H1 (cell line): ENCODE measurements at regions not wholly inside any gene's neighbourhood (a gene's known extent, or its start where the extent isn't known, plus 50 kb on each side); places are given as distances from the start of the nearest gene placed in this dataset.
A peak's percentile ranks its signal among the peaks of the same experiment; 100 is the strongest.
"Not testable (repeated sequence)": the region's sequence is repeated elsewhere in the genome, so short reads cannot be mapped to it uniquely, and the experiment has no call there.

Source experiments
- CTCF ChIA-PET: fragments of 300-600 bp; sonication (Branson Sonifier 250); formaldehyde crosslinking; loops from one replicate; lab custom pipeline; 2021; ENCODE audit not compliant: partially characterized antibody; lab: Charles Lee
- POLR2A ChIA-PET: fragments of 300-600 bp; sonication (Branson Sonifier 250); formaldehyde crosslinking; loops from one replicate; lab custom pipeline; 2021; ENCODE audit warnings: inconsistent platforms; ENCODE audit not compliant: partially characterized antibody; lab: Charles Lee
- DNase-seq, 2 experiments: peaks; one replicate each; pipeline versions ENCODE4 v3.0.0 to v3.0.0-alpha.2; 2010 to 2022; ENCODE audit warnings: low spot score in 2 of 2, low read depth in 1 of 2, mixed read lengths in 1 of 2
- FAIRE-seq: peaks from 2 replicates; lab custom pipeline; 2011; peaks lifted over from hg19 to GRCh38; lab: Jason Lieb, UNC
- H2AFZ ChIP-seq: 2 replicates; pipeline ENCODE4 v1.8.1; 2012; ENCODE audit warnings: low read length, inconsistent platforms
- H2AK5ac ChIP-seq: 2 replicates; pipeline ENCODE4 v1.6.1; 2013; ENCODE audit warnings: low read depth, low read length
- H2BK120ac ChIP-seq: replicated peaks from 2 replicates; pipeline ENCODE3; 2013; ENCODE audit warnings: low read depth, low read length, inconsistent platforms
- H2BK12ac ChIP-seq: 2 replicates; pipeline ENCODE4 v1.6.1; 2013; ENCODE audit warnings: low read depth, low read length
- H2BK15ac ChIP-seq: 2 replicates; pipeline ENCODE4 v1.6.1; 2013; ENCODE audit warnings: low read length
- H2BK20ac ChIP-seq: 2 replicates; pipeline ENCODE4 v1.6.1; 2013; ENCODE audit warnings: low read length
- H2BK5ac ChIP-seq: 2 replicates; pipeline ENCODE4 v1.6.1; 2013; ENCODE audit warnings: low read depth, low read length
- H3K14ac ChIP-seq: 2 replicates; pipeline ENCODE4 v1.6.1; 2013; ENCODE audit warnings: inconsistent platforms; ENCODE audit not compliant: insufficient read length
- H3K18ac ChIP-seq: 2 replicates; pipeline ENCODE4 v1.6.1; 2013; ENCODE audit warnings: low read length; ENCODE audit errors: extremely low read depth
- H3K23ac ChIP-seq: 2 replicates; pipeline ENCODE4 v1.6.1; 2013; ENCODE audit warnings: inconsistent platforms; ENCODE audit not compliant: insufficient read length
- H3K23me2 ChIP-seq: 2 replicates; pipeline ENCODE4 v1.6.1; 2013; ENCODE audit warnings: low read depth, low read length
- H3K27ac ChIP-seq: 2 replicates; pipeline ENCODE4 v1.6.1; 2011; ENCODE audit warnings: low read depth, low read length, inconsistent platforms
- H3K27me3 ChIP-seq, 4 experiments: replicated peaks in 1 of 4; 1 replicate in 1 of 4; 2 replicates in 3 of 4; pipeline versions ENCODE4 v1.6.1 to v1.8.1; 2011 to 2013; ENCODE audit warnings: low read length in 3 of 4, mild to moderate bottlenecking in 3 of 4, inconsistent platforms in 2 of 4, mixed read lengths in 2 of 4, moderate library complexity in 1 of 4; ENCODE audit not compliant: control insufficient read depth in 3 of 4, insufficient read depth in 3 of 4; ENCODE audit errors: extremely low read depth in 1 of 4
- H3K36me3 ChIP-seq, 4 experiments: 2 replicates each; pipeline versions ENCODE4 v1.6.1 to v1.8.1; 2011 to 2013; ENCODE audit warnings: mild to moderate bottlenecking in 4 of 4, low read length in 3 of 4, moderate library complexity in 2 of 4, control low read depth in 1 of 4, inconsistent platforms in 1 of 4; ENCODE audit not compliant: insufficient read depth in 4 of 4, control insufficient read depth in 2 of 4
- H3K4ac ChIP-seq: replicated peaks from 2 replicates; pipeline ENCODE3; 2013; ENCODE audit warnings: low read length, low read depth, mixed read lengths, inconsistent platforms; ENCODE audit not compliant: insufficient read length
- H3K4me1 ChIP-seq, 4 experiments: replicated peaks in 1 of 4; 1 replicate in 1 of 4; 2 replicates in 3 of 4; pipeline versions ENCODE4 v1.6.1 to v1.8.1; 2011 to 2013; ENCODE audit warnings: low read length in 3 of 4, inconsistent platforms in 2 of 4, mixed read lengths in 1 of 4; ENCODE audit not compliant: insufficient read depth in 4 of 4, control insufficient read depth in 3 of 4
- H3K4me2 ChIP-seq, 2 experiments: 2 replicates each; pipeline versions ENCODE4 v1.6.1 to v1.8.1; 2011 to 2013; ENCODE audit warnings: low read depth in 2 of 2, low read length in 2 of 2, control low read depth in 1 of 2, inconsistent platforms in 1 of 2, mild to moderate bottlenecking in 1 of 2; ENCODE audit not compliant: insufficient read depth in 1 of 2
- H3K4me3 ChIP-seq, 4 experiments: fragments of 200-600, 300-600 bp in 1 of 4; sonication (generic), shearing (Covaris generic), sonication (Bioruptor Twin) in 1 of 4; 2 replicates each; pipeline versions ENCODE4 v1.5.1 to v1.8.1; 2011 to 2016; ENCODE audit warnings: low read length in 4 of 4, low read depth in 3 of 4, control low read depth in 2 of 4, inconsistent platforms in 2 of 4, mild to moderate bottlenecking in 2 of 4, mixed read lengths in 1 of 4, moderate library complexity in 1 of 4; ENCODE audit not compliant: insufficient read depth in 2 of 4; ENCODE audit errors: extremely low read depth in 1 of 4
- H3K56ac ChIP-seq: replicated peaks from 2 replicates; pipeline ENCODE3; 2013; ENCODE audit warnings: low read depth, mild to moderate bottlenecking, mixed read lengths, low read length, inconsistent platforms; ENCODE audit not compliant: insufficient read length
- H3K79me1 ChIP-seq: 2 replicates; pipeline ENCODE4 v1.6.1; 2013; ENCODE audit warnings: low read depth, low read length, control low read depth
- H3K79me2 ChIP-seq, 2 experiments: 2 replicates each; pipeline versions ENCODE4 v1.6.1 to v1.8.1; 2012 to 2013; ENCODE audit warnings: low read length in 2 of 2, mild to moderate bottlenecking in 2 of 2, inconsistent platforms in 1 of 2; ENCODE audit not compliant: insufficient read depth in 2 of 2, control insufficient read depth in 1 of 2
- H3K9ac ChIP-seq, 4 experiments: replicated peaks in 1 of 4; 1 replicate in 1 of 4; 2 replicates in 3 of 4; pipeline versions ENCODE4 v1.6.1 to v1.8.1; 2011 to 2013; ENCODE audit warnings: low read depth in 3 of 4, low read length in 3 of 4, control low read depth in 2 of 4, mild to moderate bottlenecking in 2 of 4, moderate library complexity in 2 of 4, inconsistent platforms in 1 of 4; ENCODE audit errors: extremely low read depth in 1 of 4
- H3K9me3 ChIP-seq, 2 experiments: 2 replicates each; pipeline versions ENCODE4 v1.6.1 to v1.8.1; 2012 to 2013; ENCODE audit warnings: mild to moderate bottlenecking in 2 of 2, moderate library complexity in 2 of 2, control low read depth in 1 of 2, inconsistent platforms in 1 of 2, low read depth in 1 of 2, low read length in 1 of 2, mixed read lengths in 1 of 2; ENCODE audit not compliant: insufficient read depth in 2 of 2
- H4K20me1 ChIP-seq, 2 experiments: replicated peaks in 1 of 2; 2 replicates each; pipeline versions ENCODE3 to v1.8.1; 2011 to 2013; ENCODE audit warnings: inconsistent platforms in 2 of 2, low read length in 2 of 2, mild to moderate bottlenecking in 1 of 2; ENCODE audit not compliant: insufficient read depth in 2 of 2, control insufficient read depth in 1 of 2
- H4K5ac ChIP-seq: 2 replicates; pipeline ENCODE4 v1.6.1; 2013; ENCODE audit warnings: low read length, low read depth, mixed read lengths, inconsistent platforms; ENCODE audit not compliant: insufficient read length
- H4K8ac ChIP-seq: 2 replicates; pipeline ENCODE4 v1.8.0; 2013; ENCODE audit warnings: mild to moderate bottlenecking, moderate library complexity, low read length, inconsistent platforms; ENCODE audit not compliant: insufficient read depth; ENCODE audit errors: extremely low read depth
- H4K91ac ChIP-seq: replicated peaks from 2 replicates; pipeline ENCODE3; 2013; ENCODE audit warnings: low read length, mixed read lengths, inconsistent platforms; ENCODE audit not compliant: insufficient read length
- WGBS, 2 experiments: shearing (Covaris generic) in 1 of 2; methylation state at CpG; one replicate each; pipeline versions ENCODE4 v1.1.6 to v1.1.7; 2013 to 2015; ENCODE audit warnings: low lambda C conversion rate in 2 of 2, mixed read lengths in 2 of 2, inconsistent platforms in 1 of 2, low coverage in 1 of 2, missing lambda C conversion rate in 1 of 2; ENCODE audit not compliant: insufficient replicate concordance in 2 of 2, insufficient coverage in 1 of 2, insufficient read length in 1 of 2; ENCODE audit errors: extremely low coverage in 1 of 2, missing lambda C conversion rate in 1 of 2; 5-methylcytosine and 5-hydroxymethylcytosine counted together

GRCh38 chr11:49702121-49702520, 250.1 kb upstream of the OR4C13 start:
- H2BK5ac ChIP-seq, H3K4ac ChIP-seq, H3K23me2 ChIP-seq, POLR2A ChIA-PET, H3K4me2 ChIP-seq, H2BK120ac ChIP-seq, H2BK20ac ChIP-seq, H4K91ac ChIP-seq, H2AK5ac ChIP-seq, H2BK12ac ChIP-seq, H3K23ac ChIP-seq, H3K36me3 ChIP-seq, H2AFZ ChIP-seq, H3K14ac ChIP-seq, H3K9ac ChIP-seq, H4K8ac ChIP-seq, H3K79me2 ChIP-seq, H3K56ac ChIP-seq, H3K27me3 ChIP-seq, H3K4me1 ChIP-seq, H4K20me1 ChIP-seq, H3K79me1 ChIP-seq, CTCF ChIA-PET, H3K18ac ChIP-seq, H3K4me3 ChIP-seq, H2BK15ac ChIP-seq, H4K5ac ChIP-seq, DNase-seq, H3K27ac ChIP-seq: not testable (repeated sequence)
- WGBS, 2 experiments: 75% methylated on average over 1 of the region's 1 CpG; no CpG with 5 or more reads in 1 of the 2 experiments
- peak; percentile 68 for FAIRE-seq
- peaks cover 16 to 39% of the 10 kb centered on the region in 2 experiments; a peak in 3 of 4 replicates for H3K9me3 ChIP-seq

- H3K27ac ChIP-seq, H3K4me2 ChIP-seq, CTCF ChIA-PET, H3K27me3 ChIP-seq, H2AFZ ChIP-seq, H4K8ac ChIP-seq, H3K79me2 ChIP-seq, H2AK5ac ChIP-seq, H3K4me1 ChIP-seq, H3K18ac ChIP-seq, H3K14ac ChIP-seq, POLR2A ChIA-PET, H4K91ac ChIP-seq, H3K36me3 ChIP-seq, H2BK20ac ChIP-seq, H4K20me1 ChIP-seq, H2BK15ac ChIP-seq, H2BK12ac ChIP-seq, H3K79me1 ChIP-seq, FAIRE-seq, H3K23me2 ChIP-seq, H4K5ac ChIP-seq, H3K23ac ChIP-seq, H2BK5ac ChIP-seq, H2BK120ac ChIP-seq, DNase-seq, H3K56ac ChIP-seq, H3K4me3 ChIP-seq, H3K9ac ChIP-seq, H3K4ac ChIP-seq: not testable (repeated sequence)
- WGBS, 2 experiments: 50% methylated on average over 2 of the region's 2 CpGs; no CpG with 5 or more reads in 1 of the 2 experiments
- peaks cover 20 to 29% of the 10 kb centered on the region in 2 experiments for H3K9me3 ChIP-seq
Measured at GRCh38 chr11:49750447-49750846, 201.7 kb upstream of the OR4C13 start.
